GM23338 (cell line): ENCODE measurements at regions not wholly inside any gene's neighbourhood (a gene's known extent, or its start where the extent isn't known, plus 50 kb on each side); places are given as distances from the start of the nearest gene placed in this dataset.

Experiments
- EZH2phosphoT487 ChIP-seq: fragments of 200-600 bp; sonication (generic); IDR thresholded peaks from one replicate; pipeline ENCODE4 v1.8.1; 2018; ENCODE audit warnings: antibody characterized with exemption; ENCODE audit not compliant: unreplicated experiment
- POLR2AphosphoS5 ChIP-seq: IDR thresholded peaks from 2 replicates; pipeline ENCODE4 v1.6.1; 2016; ENCODE audit warnings: antibody characterized with exemption, low read depth
- ZNF331 ChIP-seq: fragments of 250-450 bp; sonication (Bioruptor Pico); IDR thresholded peaks from 2 replicates; pipeline ENCODE4 v1.5.0; 2020; ENCODE audit warnings: low read depth, mild to moderate bottlenecking, moderate library complexity
- TF ChIP-seq, protein P1 (sequence below), 2 experiments: fragments of 200-600 bp in 1 of 2; sonication (generic) in 1 of 2; conservative IDR thresholded peaks; 2 replicates each; pipeline versions ENCODE4 v1.5.1 to v1.6.1; 2016 to 2017; ENCODE audit warnings: antibody characterized with exemption in 2 of 2, low read depth in 2 of 2, mild to moderate bottlenecking in 2 of 2, moderate library complexity in 1 of 2

DNA sequence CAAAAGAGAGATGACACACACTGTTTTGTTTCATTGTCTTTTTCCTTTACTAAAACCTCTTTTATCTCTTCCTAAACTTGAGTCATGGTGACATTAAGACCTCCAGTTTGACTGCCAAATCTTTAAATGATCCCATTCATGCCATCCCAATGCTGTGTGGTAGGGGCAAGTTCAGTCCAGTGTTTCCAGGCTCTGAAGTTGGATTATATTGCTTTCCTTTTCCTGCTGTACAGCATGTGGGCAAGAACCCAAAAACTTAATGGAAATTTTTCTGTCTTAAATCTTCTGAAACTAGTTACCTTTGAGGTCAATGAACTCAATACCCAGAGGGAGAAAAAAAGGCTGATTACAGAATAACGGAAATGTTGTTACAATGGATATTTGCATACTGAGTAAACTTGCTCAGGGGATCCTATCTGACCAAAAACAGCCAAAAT, 187.1 kb upstream of the FAR2 start:
- TF ChIP-seq, protein P1, sequence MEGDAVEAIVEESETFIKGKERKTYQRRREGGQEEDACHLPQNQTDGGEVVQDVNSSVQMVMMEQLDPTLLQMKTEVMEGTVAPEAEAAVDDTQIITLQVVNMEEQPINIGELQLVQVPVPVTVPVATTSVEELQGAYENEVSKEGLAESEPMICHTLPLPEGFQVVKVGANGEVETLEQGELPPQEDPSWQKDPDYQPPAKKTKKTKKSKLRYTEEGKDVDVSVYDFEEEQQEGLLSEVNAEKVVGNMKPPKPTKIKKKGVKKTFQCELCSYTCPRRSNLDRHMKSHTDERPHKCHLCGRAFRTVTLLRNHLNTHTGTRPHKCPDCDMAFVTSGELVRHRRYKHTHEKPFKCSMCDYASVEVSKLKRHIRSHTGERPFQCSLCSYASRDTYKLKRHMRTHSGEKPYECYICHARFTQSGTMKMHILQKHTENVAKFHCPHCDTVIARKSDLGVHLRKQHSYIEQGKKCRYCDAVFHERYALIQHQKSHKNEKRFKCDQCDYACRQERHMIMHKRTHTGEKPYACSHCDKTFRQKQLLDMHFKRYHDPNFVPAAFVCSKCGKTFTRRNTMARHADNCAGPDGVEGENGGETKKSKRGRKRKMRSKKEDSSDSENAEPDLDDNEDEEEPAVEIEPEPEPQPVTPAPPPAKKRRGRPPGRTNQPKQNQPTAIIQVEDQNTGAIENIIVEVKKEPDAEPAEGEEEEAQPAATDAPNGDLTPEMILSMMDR (conservative IDR thresholded peaks at IDR 0.05; ENCODE audit: low read depth in 2 of 2), result no peak
- TF ChIP-seq ZNF331 (CRISPR knock-in tag), result no peak
- TF ChIP-seq POLR2AphosphoS5, result no peak
- no peak for TF ChIP-seq EZH2phosphoT487
